Vagina (tissue), 2 donors: ENCODE measurements at regions not wholly inside any gene's neighbourhood (a gene's known extent, or its start where the extent isn't known, plus 50 kb on each side); places are given as distances from the start of the nearest gene placed in this dataset.

Experiments
- CTCF ChIP-seq, 3 experiments: fragments of 450-650 bp in 2 of 3; fragments of 200-600 bp in 1 of 3; sonication (generic) in 1 of 3; IDR thresholded peaks; one replicate each; pipeline ENCODE4 v1.5.1; 2017 to 2019; ENCODE audit warnings: antibody characterized with exemption in 3 of 3, mild to moderate bottlenecking in 2 of 3, moderate library complexity in 2 of 3
- POLR2A ChIP-seq, 2 donors: fragments of 450-650 bp; IDR thresholded peaks; one replicate each; pipeline ENCODE4 v1.6.1; 2017; ENCODE audit warnings: antibody characterized with exemption in 2 of 2, mild to moderate bottlenecking in 2 of 2, moderate library complexity in 2 of 2
- POLR2AphosphoS5 ChIP-seq, 2 donors: sonication (generic); formaldehyde crosslinking; IDR thresholded peaks; one replicate each; pipeline ENCODE4 v1.9.0; 2017; ENCODE audit warnings: antibody characterized with exemption in 2 of 2, mild to moderate bottlenecking in 2 of 2, low read depth in 1 of 2; ENCODE audit not compliant: insufficient read depth in 1 of 2

- TF ChIP-seq POLR2A (IDR thresholded peaks at IDR 0.05), result no peak
- no peak for TF ChIP-seq CTCF (IDR thresholded peaks at IDR 0.05)
- no peak for TF ChIP-seq POLR2AphosphoS5 (IDR thresholded peaks at IDR 0.05; ENCODE audit: insufficient read depth in 1 of 2, low read depth in 1 of 2)
Observed at GRCh38 chr5:112685386-112685785, 52.3 kb upstream of the APC start.
